ENCODE measurements at regions not wholly inside any gene's neighbourhood (a gene's known extent, or its start where the extent isn't known, plus 50 kb on each side); places are given as distances from the start of the nearest gene placed in this dataset.

- TF ChIP-seq CTCF (IDR thresholded peaks at IDR 0.05), result no peak
- TF ChIP-seq POLR2A (IDR thresholded peaks at IDR 0.05), result no peak
These were observed 812.8 kb downstream of the C12orf50 start for GRCh38 chr12:87216436-87216835.
